ENCODE measurements at regions not wholly inside any gene's neighbourhood (a gene's known extent, or its start where the extent isn't known, plus 50 kb on each side); places are given as distances from the start of the nearest gene placed in this dataset.

DNA sequence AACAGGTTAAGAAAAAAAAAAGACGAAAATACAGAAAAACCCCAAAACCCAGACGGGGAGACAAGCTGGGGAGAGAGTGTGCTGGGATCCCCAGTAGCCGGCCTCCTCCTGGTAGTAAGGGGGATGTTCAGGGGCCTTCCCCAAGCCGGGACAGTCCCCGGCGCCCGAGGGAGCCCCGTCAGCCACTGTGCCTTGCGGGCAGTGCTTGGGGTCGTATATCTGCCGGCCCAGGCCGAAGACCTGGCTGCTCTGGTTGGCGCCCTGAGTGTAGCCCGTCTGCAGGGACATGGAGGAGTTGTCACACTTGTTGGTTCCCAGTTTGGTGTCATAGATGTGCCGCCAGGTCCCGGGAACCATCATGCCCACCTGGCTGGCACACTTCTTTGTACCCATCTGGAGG lies 287.2 kb upstream of the GADL1 start:
- TF ChIP-seq, protein P1, sequence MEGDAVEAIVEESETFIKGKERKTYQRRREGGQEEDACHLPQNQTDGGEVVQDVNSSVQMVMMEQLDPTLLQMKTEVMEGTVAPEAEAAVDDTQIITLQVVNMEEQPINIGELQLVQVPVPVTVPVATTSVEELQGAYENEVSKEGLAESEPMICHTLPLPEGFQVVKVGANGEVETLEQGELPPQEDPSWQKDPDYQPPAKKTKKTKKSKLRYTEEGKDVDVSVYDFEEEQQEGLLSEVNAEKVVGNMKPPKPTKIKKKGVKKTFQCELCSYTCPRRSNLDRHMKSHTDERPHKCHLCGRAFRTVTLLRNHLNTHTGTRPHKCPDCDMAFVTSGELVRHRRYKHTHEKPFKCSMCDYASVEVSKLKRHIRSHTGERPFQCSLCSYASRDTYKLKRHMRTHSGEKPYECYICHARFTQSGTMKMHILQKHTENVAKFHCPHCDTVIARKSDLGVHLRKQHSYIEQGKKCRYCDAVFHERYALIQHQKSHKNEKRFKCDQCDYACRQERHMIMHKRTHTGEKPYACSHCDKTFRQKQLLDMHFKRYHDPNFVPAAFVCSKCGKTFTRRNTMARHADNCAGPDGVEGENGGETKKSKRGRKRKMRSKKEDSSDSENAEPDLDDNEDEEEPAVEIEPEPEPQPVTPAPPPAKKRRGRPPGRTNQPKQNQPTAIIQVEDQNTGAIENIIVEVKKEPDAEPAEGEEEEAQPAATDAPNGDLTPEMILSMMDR (IDR thresholded peaks at IDR 0.05) = no peak
- TF ChIP-seq POLR2A (IDR thresholded peaks at IDR 0.05) = no peak

Measured in vagina (tissue), 2 donors.